ENCODE measurements at regions not wholly inside any gene's neighbourhood (a gene's known extent, or its start where the extent isn't known, plus 50 kb on each side); places are given as distances from the start of the nearest gene placed in this dataset.

GRCh38 chr6:74222768-74223333 lies 526.8 kb downstream of the CD109 start:
- TF ChIP-seq, protein P1, sequence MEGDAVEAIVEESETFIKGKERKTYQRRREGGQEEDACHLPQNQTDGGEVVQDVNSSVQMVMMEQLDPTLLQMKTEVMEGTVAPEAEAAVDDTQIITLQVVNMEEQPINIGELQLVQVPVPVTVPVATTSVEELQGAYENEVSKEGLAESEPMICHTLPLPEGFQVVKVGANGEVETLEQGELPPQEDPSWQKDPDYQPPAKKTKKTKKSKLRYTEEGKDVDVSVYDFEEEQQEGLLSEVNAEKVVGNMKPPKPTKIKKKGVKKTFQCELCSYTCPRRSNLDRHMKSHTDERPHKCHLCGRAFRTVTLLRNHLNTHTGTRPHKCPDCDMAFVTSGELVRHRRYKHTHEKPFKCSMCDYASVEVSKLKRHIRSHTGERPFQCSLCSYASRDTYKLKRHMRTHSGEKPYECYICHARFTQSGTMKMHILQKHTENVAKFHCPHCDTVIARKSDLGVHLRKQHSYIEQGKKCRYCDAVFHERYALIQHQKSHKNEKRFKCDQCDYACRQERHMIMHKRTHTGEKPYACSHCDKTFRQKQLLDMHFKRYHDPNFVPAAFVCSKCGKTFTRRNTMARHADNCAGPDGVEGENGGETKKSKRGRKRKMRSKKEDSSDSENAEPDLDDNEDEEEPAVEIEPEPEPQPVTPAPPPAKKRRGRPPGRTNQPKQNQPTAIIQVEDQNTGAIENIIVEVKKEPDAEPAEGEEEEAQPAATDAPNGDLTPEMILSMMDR (conservative IDR thresholded peaks at IDR 0.05; ENCODE audit: low read depth, low read length), result no peak
- no peak for TF ChIP-seq EZH2 (IDR thresholded peaks at IDR 0.05; ENCODE audit: low read length, unreplicated experiment)
- TF ChIP-seq EZH2phosphoT487 (IDR thresholded peaks at IDR 0.05; ENCODE audit: borderline replicate concordance, low read length), result no peak
- Histone ChIP-seq H3K36me3 (ENCODE audit: low read depth, low read length) (no peaks in the 10 kb centered on the region), H3K27me3 (ENCODE audit: low read length) (no peaks in the 10 kb centered on the region), H4K20me1 (ENCODE audit: low read length) (no peaks in the 10 kb centered on the region), H3K79me2 (ENCODE audit: low read length) (no peaks in the 10 kb centered on the region), H3K4me2 (ENCODE audit: low read length) (no peak overlapping the region), H3K27ac (ENCODE audit: low read length) (no peak overlapping the region), H2AFZ (ENCODE audit: low read length) (no peak overlapping the region), H3K4me3 (ENCODE audit: low read length) (no peak overlapping the region), H3K4me1 (ENCODE audit: insufficient read depth, low read length) (no peaks in the 10 kb centered on the region), H3K9ac (ENCODE audit: low read length) (no peak overlapping the region), H3K9me2 (replicated peaks; ENCODE audit: low read length) (no peaks in the 10 kb centered on the region), H3K9me3 (ENCODE audit: low read length) (no peaks in the 10 kb centered on the region), H3F3A (ENCODE audit: low read length, unreplicated experiment) (no peaks in the 10 kb centered on the region)
- intact Hi-C loops (cut with micrococcal nuclease), result no loop called here
- ChIA-PET POLR2A (ENCODE audit: unreplicated experiment) (no interaction called here), CTCF (no interaction called here)
- no peak for DNase-seq
- no peak for ATAC-seq
- no TSS peak for BruUV-seq (replicated peaks)

DNA sequence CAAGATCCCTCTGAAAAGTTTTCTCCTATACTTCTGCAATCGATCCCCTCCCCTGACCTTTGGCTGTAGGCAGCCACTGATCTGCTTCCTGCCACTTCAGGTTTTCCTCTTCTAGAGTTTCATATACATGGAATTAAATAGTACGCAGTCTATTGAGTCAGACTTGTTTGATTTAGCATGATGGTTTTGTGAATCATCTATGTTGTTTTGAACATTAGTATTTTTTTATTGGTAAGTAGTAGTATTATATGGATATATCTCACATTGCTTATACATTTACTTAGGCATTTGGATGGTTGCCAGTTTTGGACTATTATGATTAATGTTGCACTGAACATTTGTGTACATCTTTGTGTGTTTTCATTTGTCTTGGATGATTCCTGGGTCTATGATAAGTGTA lies 518.0 kb downstream of the CD109 start:
- Histone ChIP-seq H3K4me1 (ENCODE audit: insufficient read depth, low read length) (peaks cover 18% of the 10 kb centered on the region), H3K4me2 (ENCODE audit: low read length) (peak overlapping the region; percentile 70), H3K27ac (ENCODE audit: low read length) (peak overlapping the region; percentile 72), H3K9ac (ENCODE audit: low read length) (no peak overlapping the region), H3K9me3 (ENCODE audit: low read length) (no peaks in the 10 kb centered on the region), H4K20me1 (ENCODE audit: low read length) (no peaks in the 10 kb centered on the region), H3K4me3 (ENCODE audit: low read length) (peak overlapping the region; percentile 24; the same call in 1 of the 2 replicates), H3K27me3 (ENCODE audit: low read length) (no peaks in the 10 kb centered on the region), H2AFZ (ENCODE audit: low read length) (no peak overlapping the region), H3K79me2 (ENCODE audit: low read length) (no peaks in the 10 kb centered on the region), H3F3A (ENCODE audit: low read length, unreplicated experiment) (no peaks in the 10 kb centered on the region), H3K9me2 (replicated peaks; ENCODE audit: low read length) (no peaks in the 10 kb centered on the region), H3K36me3 (ENCODE audit: low read depth, low read length) (no peaks in the 10 kb centered on the region)
- TF ChIP-seq, protein P1 (conservative IDR thresholded peaks at IDR 0.05; ENCODE audit: low read depth, low read length), result no peak
- TF ChIP-seq EZH2phosphoT487 (IDR thresholded peaks at IDR 0.05; ENCODE audit: borderline replicate concordance, low read length), result no peak
- no peak for TF ChIP-seq EZH2 (IDR thresholded peaks at IDR 0.05; ENCODE audit: low read length, unreplicated experiment)
- CTCF ChIA-PET, result no interaction called here
- POLR2A ChIA-PET (ENCODE audit: unreplicated experiment), result no interaction called here
- peak; percentile 89 for ATAC-seq
- no TSS peak for BruUV-seq (replicated peaks)
- intact Hi-C loops (cut with micrococcal nuclease), result no loop called here
- DNase-seq, result peak; percentile 87

DNA sequence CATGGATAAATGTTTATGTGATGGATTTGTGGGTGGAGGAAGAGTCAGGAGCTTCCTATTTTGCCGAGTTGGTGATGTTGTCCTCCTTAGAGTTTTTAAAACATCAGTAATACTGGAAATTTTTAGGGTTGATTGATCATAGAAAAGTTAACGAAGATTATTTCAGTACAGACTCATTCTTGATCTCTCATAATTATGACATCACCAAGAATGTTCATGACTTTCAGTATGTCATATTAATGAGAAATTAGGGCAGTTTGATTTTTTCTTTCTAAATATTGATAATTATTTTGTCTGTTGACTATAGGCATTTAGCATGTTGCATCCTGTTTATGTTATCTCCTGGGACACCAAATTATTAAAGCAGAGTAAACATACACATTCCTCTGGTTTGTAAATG lies 512.2 kb downstream of the CD109 start:
- no TSS peak for BruUV-seq (replicated peaks)
- no peak overlapping the region for H3K27ac ChIP-seq (ENCODE audit: low read length)
- H3K4me2 ChIP-seq (ENCODE audit: low read length), result no peak overlapping the region
- TF ChIP-seq EZH2phosphoT487 (IDR thresholded peaks at IDR 0.05; ENCODE audit: borderline replicate concordance, low read length), result no peak
- TF ChIP-seq EZH2 (IDR thresholded peaks at IDR 0.05; ENCODE audit: low read length, unreplicated experiment), result no peak
- TF ChIP-seq, protein P1 (conservative IDR thresholded peaks at IDR 0.05; ENCODE audit: low read depth, low read length), result no peak
- no peaks in the 10 kb centered on the region for H3F3A ChIP-seq (ENCODE audit: low read length, unreplicated experiment)
- no peaks in the 10 kb centered on the region for H3K9me3 ChIP-seq (ENCODE audit: low read length)
- no peak overlapping the region for H3K9ac ChIP-seq (ENCODE audit: low read length)
- H2AFZ ChIP-seq (ENCODE audit: low read length), result no peak overlapping the region
- H3K79me2 ChIP-seq (ENCODE audit: low read length), result no peaks in the 10 kb centered on the region
- no peak for ATAC-seq
- ChIA-PET POLR2A (ENCODE audit: unreplicated experiment) (no interaction called here), CTCF (no interaction called here)
- H3K36me3 ChIP-seq (ENCODE audit: low read depth, low read length), result no peaks in the 10 kb centered on the region; the same call in 1 of the 2 replicates
- intact Hi-C loops (cut with micrococcal nuclease), result no loop called here
- H3K9me2 ChIP-seq (replicated peaks; ENCODE audit: low read length), result no peaks in the 10 kb centered on the region
- no peak overlapping the region for H3K4me3 ChIP-seq (ENCODE audit: low read length)
- no peak for DNase-seq
- H4K20me1 ChIP-seq (ENCODE audit: low read length), result no peaks in the 10 kb centered on the region
- peaks cover 7% of the 10 kb centered on the region for H3K4me1 ChIP-seq (ENCODE audit: insufficient read depth, low read length)
- H3K27me3 ChIP-seq (ENCODE audit: low read length), result no peaks in the 10 kb centered on the region
